Left ventricle myocardium superior (tissue), 1 donor: ENCODE measurements at regions not wholly inside any gene's neighbourhood (a gene's known extent, or its start where the extent isn't known, plus 50 kb on each side); places are given as distances from the start of the nearest gene placed in this dataset.

Source experiments
- ATAC-seq: fragments of 200-7000 bp; cut with Tn5 transposase; one replicate; pipeline ENCODE4 v1.9.1; 2020; ENCODE audit warnings: mild to moderate bottlenecking, moderate library complexity
- DNase-seq: peaks from one replicate; pipeline ENCODE4 v3.0.0-alpha.2; 2020
- intact Hi-C: fragments of 100-400 bp; cut with micrococcal nuclease; formaldehyde crosslinking; loops from one replicate; pipeline ENCODE4 v1.11.0; 2022
- donor health status: DM: no; HTN: yes; CAD: no; lungs with severe emphysema.

GRCh38 chr20:60298647-60299046 is 340.4 kb downstream of the CDH26 start:
- no peak for DNase-seq
- intact Hi-C loops: no loop called here
- no peak for ATAC-seq

- intact Hi-C loops: no loop called here
- DNase-seq: no peak
- no peak for ATAC-seq
These were observed 341.7 kb downstream of the CDH26 start for GRCh38 chr20:60299951-60300350.

GRCh38 chr20:60300374-60300773 is 342.2 kb downstream of the CDH26 start:
- ATAC-seq (no peak), DNase-seq (no peak)
- intact Hi-C loops: no loop called here

GRCh38 chr20:60302875-60303274 is 344.7 kb downstream of the CDH26 start:
- no peak for ATAC-seq
- intact Hi-C loops: no loop called here
- DNase-seq: no peak

- no peak for DNase-seq
- intact Hi-C loops: no loop called here
- no peak for ATAC-seq
These were observed 345.9 kb downstream of the CDH26 start for GRCh38 chr20:60304026-60304590.

GRCh38 chr20:60304931-60305330 is 346.7 kb downstream of the CDH26 start:
- intact Hi-C loops: no loop called here
- DNase-seq (no peak), ATAC-seq (no peak)

GRCh38 chr20:60306105-60306504 is 347.9 kb downstream of the CDH26 start:
- DNase-seq (no peak), ATAC-seq (peak; percentile 80)
- intact Hi-C loops: no loop called here

- DNase-seq (no peak), ATAC-seq (no peak)
- intact Hi-C loops: no loop called here
These were observed 348.3 kb downstream of the CDH26 start for GRCh38 chr20:60306551-60306950.

GRCh38 chr20:60310560-60311349 is 352.5 kb downstream of the CDH26 start:
- intact Hi-C loops: no loop called here
- ATAC-seq (no peak), DNase-seq (no peak)

GRCh38 chr20:60313191-60313590 is 355.0 kb downstream of the CDH26 start:
- intact Hi-C loops: no loop called here
- DNase-seq: no peak

GRCh38 chr20:60313614-60314013 is 355.4 kb downstream of the CDH26 start:
- DNase-seq (no peak), ATAC-seq (no peak)
- intact Hi-C loops: no loop called here

More at GRCh38 chr20:60313191-60313590, 355.0 kb downstream of the CDH26 start:
- no peak for ATAC-seq

GRCh38 chr20:60314727-60315126 is 356.5 kb downstream of the CDH26 start:
- no peak for ATAC-seq
- intact Hi-C loops: no loop called here
- no peak for DNase-seq

GRCh38 chr20:60316476-60317158 is 358.4 kb downstream of the CDH26 start:
- intact Hi-C loops: no loop called here
- DNase-seq (no peak), ATAC-seq (no peak)

- ATAC-seq: no peak
- intact Hi-C loops: no loop called here
- no peak for DNase-seq
These were observed 359.2 kb downstream of the CDH26 start for GRCh38 chr20:60317401-60317800.

- intact Hi-C loops: no loop called here
- no peak for ATAC-seq
These were observed 363.4 kb downstream of the CDH26 start for GRCh38 chr20:60321601-60322000.

GRCh38 chr20:60326821-60327220 is 368.6 kb downstream of the CDH26 start:
- intact Hi-C loops: no loop called here
- DNase-seq: no peak
- ATAC-seq: no peak

More at GRCh38 chr20:60321601-60322000, 363.4 kb downstream of the CDH26 start:
- DNase-seq: no peak

- DNase-seq (no peak), ATAC-seq (no peak)
- intact Hi-C loops: no loop called here
These were observed 369.9 kb downstream of the CDH26 start for GRCh38 chr20:60327971-60328660.

GRCh38 chr20:60330461-60330860 is 372.2 kb downstream of the CDH26 start:
- DNase-seq (no peak), ATAC-seq (no peak)
- intact Hi-C loops: no loop called here

- DNase-seq (no peak), ATAC-seq (peak; percentile 63)
- intact Hi-C loops: no loop called here
These were observed 373.6 kb downstream of the CDH26 start for GRCh38 chr20:60331688-60332300.
